GM19239 (cell line): ENCODE measurements at regions not wholly inside any gene's neighbourhood (a gene's known extent, or its start where the extent isn't known, plus 50 kb on each side); places are given as distances from the start of the nearest gene placed in this dataset.
A peak's percentile ranks its signal among the peaks of the same experiment; 100 is the strongest.

Experiments
- DNase-seq: peaks from one replicate; pipeline ENCODE4 v3.0.0; 2011; ENCODE audit warnings: low spot score; ENCODE audit not compliant: insufficient read length
- FAIRE-seq: peaks from 2 replicates; lab custom pipeline; 2011; peaks lifted over from hg19 to GRCh38; lab: Jason Lieb, UNC

- no peak for FAIRE-seq
- no peak for DNase-seq
Measured at GRCh38 chr4:71262161-71262560, 76.7 kb upstream of the SLC4A4 start.

- FAIRE-seq (no peak), DNase-seq (no peak)
Measured at GRCh38 chr4:71266090-71266794, 72.6 kb upstream of the SLC4A4 start.

GRCh38 chr4:71267244-71267643, 71.6 kb upstream of the SLC4A4 start:
- FAIRE-seq, result no peak
- no peak for DNase-seq

- DNase-seq (no peak), FAIRE-seq (no peak)
Measured at GRCh38 chr4:71268166-71268565, 70.7 kb upstream of the SLC4A4 start.

- FAIRE-seq (no peak), DNase-seq (no peak)
Measured at GRCh38 chr4:71269233-71269632, 69.6 kb upstream of the SLC4A4 start.

- DNase-seq, result no peak
- no peak for FAIRE-seq
Measured at GRCh38 chr4:71270901-71271300, 67.9 kb upstream of the SLC4A4 start.

- DNase-seq (no peak), FAIRE-seq (no peak)
Measured at GRCh38 chr4:71272976-71273375, 65.8 kb upstream of the SLC4A4 start.

- FAIRE-seq, result peak; percentile 63
- DNase-seq, result no peak
Measured at GRCh38 chr4:71275004-71275403, 63.8 kb upstream of the SLC4A4 start.

GRCh38 chr4:71275570-71275969, 63.2 kb upstream of the SLC4A4 start:
- FAIRE-seq (no peak), DNase-seq (no peak)

GRCh38 chr4:71277353-71277752, 61.5 kb upstream of the SLC4A4 start:
- FAIRE-seq (no peak), DNase-seq (no peak)

GRCh38 chr4:71283642-71284257, 55.1 kb upstream of the SLC4A4 start:
- DNase-seq (no peak), FAIRE-seq (no peak)

- DNase-seq (no peak), FAIRE-seq (no peak)
Measured at GRCh38 chr4:71287305-71287704, 51.5 kb upstream of the SLC4A4 start.

GRCh38 chr4:71288875-71289274, 49.9 kb upstream of the SLC4A4 start:
- no peak for FAIRE-seq

More at GRCh38 chr4:71288875-71289274, 49.9 kb upstream of the SLC4A4 start:
- no peak for DNase-seq
